Smooth muscle cell (in vitro differentiated cells): ENCODE measurements at regions not wholly inside any gene's neighbourhood (a gene's known extent, or its start where the extent isn't known, plus 50 kb on each side); places are given as distances from the start of the nearest gene placed in this dataset. TPM values are rescaled to one million over a fixed set of nuclear protein-coding genes. Genes with fewer than 3 reads are reported as not detected.

Source experiments
- DNase-seq: peaks from one replicate; lab custom pipeline; 2025; ENCODE audit not compliant: unreplicated experiment; lab: John Stamatoyannopoulos, UW
- H2AFZ ChIP-seq: fragments of 200-600 bp; sonication (generic); 2 replicates; pipeline ENCODE4 v1.6.0; 2016; ENCODE audit warnings: antibody characterized with exemption, low read depth, mild to moderate bottlenecking
- H3F3A ChIP-seq: fragments of 200-600 bp; sonication (generic); 2 replicates; pipeline ENCODE4 v1.6.0; 2017; ENCODE audit warnings: antibody characterized with exemption, low read depth
- H3K27ac ChIP-seq: fragments of 200-600 bp; sonication (generic); 2 replicates; pipeline ENCODE4 v1.5.1; 2016; ENCODE audit warnings: low read depth, mild to moderate bottlenecking
- H3K27me3 ChIP-seq: fragments of 200-600 bp; sonication (generic); 2 replicates; pipeline ENCODE4 v1.6.1; 2016; ENCODE audit warnings: low read depth, mild to moderate bottlenecking
- H3K36me3 ChIP-seq: fragments of 200-600 bp; sonication (generic); 2 replicates; pipeline ENCODE4 v1.5.1; 2016; ENCODE audit warnings: low read depth
- H3K4me1 ChIP-seq: fragments of 200-600 bp; sonication (generic); 2 replicates; pipeline ENCODE4 v1.5.1; 2016; ENCODE audit warnings: low read depth
- H3K4me2 ChIP-seq: fragments of 200-600 bp; sonication (generic); 2 replicates; pipeline ENCODE4 v1.6.0; 2016; ENCODE audit warnings: mild to moderate bottlenecking
- H3K4me3 ChIP-seq: fragments of 200-600 bp; sonication (generic); 2 replicates; pipeline ENCODE4 v1.5.1; 2016; ENCODE audit warnings: mild to moderate bottlenecking
- H3K79me2 ChIP-seq: fragments of 200-600 bp; sonication (generic); 2 replicates; pipeline ENCODE4 v1.6.0; 2016; ENCODE audit warnings: low read depth, mild to moderate bottlenecking
- H3K9ac ChIP-seq: fragments of 200-600 bp; sonication (generic); 2 replicates; pipeline ENCODE4 v1.6.0; 2016; ENCODE audit warnings: low read depth
- H3K9me3 ChIP-seq: fragments of 200-600 bp; sonication (generic); replicated peaks from 2 replicates; pipeline ENCODE4 v1.5.1; 2016; ENCODE audit warnings: low read depth
- H4K20me1 ChIP-seq: fragments of 200-600 bp; sonication (generic); 2 replicates; pipeline ENCODE4 v1.6.0; 2016; ENCODE audit warnings: low read depth
- CTCF ChIP-seq: fragments of 200-600 bp; sonication (generic); IDR thresholded peaks from 2 replicates; pipeline ENCODE4 v1.5.1; 2017; ENCODE audit warnings: borderline replicate concordance, mild to moderate bottlenecking, antibody characterized with exemption; ENCODE audit not compliant: insufficient read depth, poor library complexity, severe bottlenecking
- WGBS: methylation state at CpG from one replicate; pipeline ENCODE4 v1.1.7; 2016; ENCODE audit warnings: low lambda C conversion rate; 5-methylcytosine and 5-hydroxymethylcytosine counted together
- small RNA-seq: library from RNA; depleted of rRNA; stranded (forward); fragments of <200 nt; gene quantifications from one replicate; pipeline ENCODE3, GENCODE V24; 2014

- Histone ChIP-seq H3K27ac (no peak overlapping the region), H3K4me3 (no peak overlapping the region), H3K27me3 (no peaks in the 10 kb centered on the region), H3K36me3 (no peaks in the 10 kb centered on the region), H3K79me2 (no peaks in the 10 kb centered on the region), H4K20me1 (no peaks in the 10 kb centered on the region), H3K4me1 (no peaks in the 10 kb centered on the region), H3K9ac (no peak overlapping the region), H3K4me2 (no peak overlapping the region), H3F3A (no peaks in the 10 kb centered on the region), H2AFZ (no peak overlapping the region), H3K9me3 (no peaks in the 10 kb centered on the region)
- no peak for DNase-seq
- TF ChIP-seq CTCF = no peak
- 76% methylated on average over 4 of the region's 4 CpGs for WGBS
Measured at GRCh38 chr14:36390718-36391117, 70.3 kb upstream of the MBIP start.

GRCh38 chr14:36383767-36384431, 63.5 kb upstream of the MBIP start:
- TF ChIP-seq CTCF = no peak
- 83% methylated on average over 7 of the region's 7 CpGs for WGBS
- Histone ChIP-seq H3K9me3 (no peaks in the 10 kb centered on the region), H3K36me3 (no peaks in the 10 kb centered on the region), H3K4me3 (no peak overlapping the region), H3K4me2 (no peak overlapping the region), H3K79me2 (no peaks in the 10 kb centered on the region), H2AFZ (no peak overlapping the region), H3K27ac (no peak overlapping the region), H4K20me1 (no peaks in the 10 kb centered on the region), H3K9ac (no peak overlapping the region), H3K4me1 (no peaks in the 10 kb centered on the region), H3F3A (no peaks in the 10 kb centered on the region), H3K27me3 (no peaks in the 10 kb centered on the region)
- DNase-seq = no peak

- WGBS = 33% methylated on average over 4 of the region's 4 CpGs
Measured at GRCh38 chr14:36373982-36374673, 53.7 kb upstream of the MBIP start.

More at GRCh38 chr14:36373982-36374673, 53.7 kb upstream of the MBIP start:
- DNase-seq = peak; percentile 14
- no peak overlapping the region for H3K9ac ChIP-seq
- H3F3A ChIP-seq = no peaks in the 10 kb centered on the region
- H3K9me3 ChIP-seq = no peaks in the 10 kb centered on the region
- no peak overlapping the region for H3K4me2 ChIP-seq
- no peaks in the 10 kb centered on the region for H3K79me2 ChIP-seq
- TF ChIP-seq CTCF = peak; percentile 86
- H3K36me3 ChIP-seq = no peaks in the 10 kb centered on the region
- peaks cover 13% of the 10 kb centered on the region for H3K27me3 ChIP-seq
- no peak overlapping the region for H2AFZ ChIP-seq
- no peaks in the 10 kb centered on the region for H3K4me1 ChIP-seq
- H4K20me1 ChIP-seq = no peaks in the 10 kb centered on the region
- no peak overlapping the region for H3K27ac ChIP-seq
- no peak overlapping the region for H3K4me3 ChIP-seq

Small RNAs in the stretch of these regions (small RNA-seq; reads per million reads assigned to genes)
- gene RNU7-93P = not detected
